Medulla oblongata (tissue), 1 donor: ENCODE measurements at regions not wholly inside any gene's neighbourhood (a gene's known extent, or its start where the extent isn't known, plus 50 kb on each side); places are given as distances from the start of the nearest gene placed in this dataset.

Experiments
- DNase-seq: peaks from one replicate; pipeline ENCODE4 v3.0.0-alpha.2; 2015; ENCODE audit errors: extremely low spot score

DNA sequence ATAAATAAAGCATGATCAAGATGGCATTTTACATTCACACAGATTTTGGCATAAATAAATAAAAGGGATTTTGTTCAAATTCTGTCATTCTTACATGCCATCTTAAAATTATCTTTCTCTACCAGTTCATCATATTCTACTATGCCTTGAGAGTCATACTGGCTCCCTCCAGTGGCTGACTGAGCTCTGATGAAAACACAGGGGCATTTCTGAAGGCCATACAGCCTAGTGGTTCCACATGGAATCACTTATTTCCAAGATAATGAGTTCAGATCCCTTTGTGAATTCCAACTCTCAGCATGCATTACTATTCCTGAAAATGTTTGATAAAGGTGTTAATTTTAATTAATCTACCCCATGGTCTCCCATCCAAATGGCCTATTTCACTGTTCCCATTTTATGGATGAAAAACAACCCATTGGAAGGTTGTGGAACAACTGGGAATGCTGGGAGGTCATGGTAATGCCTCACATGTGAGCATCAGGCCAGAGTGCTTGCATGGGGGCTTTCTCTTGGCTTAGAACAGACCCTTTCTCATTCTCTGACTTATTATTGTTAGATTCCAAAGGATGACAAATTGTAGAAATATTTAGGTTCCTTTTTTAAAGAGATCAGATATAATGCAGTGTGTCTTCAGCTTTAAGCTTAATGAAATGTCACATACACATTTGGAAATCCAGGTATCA, 622.4 kb upstream of the PKN2 start:
- DNase-seq = peak; percentile 61

DNA sequence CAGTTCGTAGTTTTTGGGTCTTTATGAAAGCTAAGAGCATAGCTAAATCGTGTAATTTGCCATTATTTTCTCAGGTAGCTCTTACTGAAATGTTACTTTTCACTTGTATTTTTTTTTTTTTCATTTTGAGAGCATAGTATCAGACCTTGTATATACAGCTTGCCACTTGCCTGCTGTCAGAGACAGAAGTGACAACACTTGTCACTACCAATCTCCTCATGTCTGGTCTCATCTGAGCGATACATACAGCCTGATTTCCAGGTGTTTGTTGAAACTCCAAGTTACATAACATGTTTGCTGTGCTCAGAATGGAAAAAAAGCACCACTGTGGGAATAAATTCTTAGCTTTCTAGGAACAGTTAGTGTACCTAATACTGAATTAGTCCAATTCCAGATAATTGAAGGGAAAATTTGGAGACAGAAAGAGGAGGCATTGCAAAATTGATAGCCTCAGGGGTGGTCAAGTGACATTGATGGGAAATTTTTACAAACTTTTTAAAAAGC, 621.4 kb upstream of the PKN2 start:
- DNase-seq = no peak

- DNase-seq = no peak
These were observed 620.5 kb upstream of the PKN2 start for GRCh38 chr1:88063605-88064004.

DNA sequence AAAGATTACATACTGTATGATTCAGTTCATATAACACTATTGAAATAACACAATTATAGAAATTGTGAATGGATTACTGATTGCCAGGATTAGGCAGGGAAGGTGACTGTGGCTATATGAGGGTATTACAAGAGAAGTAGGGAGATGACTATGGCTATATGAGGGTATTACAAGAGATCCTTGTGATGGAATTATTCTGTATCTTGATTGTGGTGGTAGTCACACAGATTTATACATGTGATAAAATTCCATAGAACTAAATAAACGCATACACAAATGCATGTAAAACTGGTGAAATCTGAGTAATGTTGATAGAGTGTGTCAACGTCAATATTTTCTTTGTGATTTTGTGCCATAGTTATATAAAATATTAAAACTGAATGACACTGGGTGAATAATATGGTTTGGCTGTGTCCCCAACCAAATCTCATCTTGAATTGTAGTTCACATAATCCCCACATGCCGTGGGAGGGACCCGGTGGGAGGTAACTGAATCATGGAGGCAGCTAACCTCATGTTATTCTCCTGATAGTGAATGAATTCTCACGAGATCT, 615.6 kb upstream of the PKN2 start:
- no peak for DNase-seq

DNA sequence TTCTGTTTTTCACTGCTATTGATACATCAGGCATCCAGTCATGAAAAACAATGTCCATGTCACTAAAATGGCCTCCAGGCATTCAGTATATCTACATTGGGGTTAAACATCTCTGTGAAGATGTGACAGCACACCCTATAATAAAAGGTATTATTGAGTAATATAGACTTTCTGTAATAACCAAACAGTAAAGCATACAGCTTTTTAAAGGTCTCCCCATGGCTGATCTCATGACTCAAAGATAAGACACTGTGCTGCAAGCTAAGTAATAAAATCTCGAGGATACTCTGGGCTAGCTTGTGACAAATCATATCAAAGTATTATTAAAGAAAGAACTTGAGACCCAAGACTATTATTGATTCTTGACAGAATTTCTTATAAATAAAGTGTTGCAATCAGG, 613.1 kb upstream of the PKN2 start:
- no peak for DNase-seq

DNA sequence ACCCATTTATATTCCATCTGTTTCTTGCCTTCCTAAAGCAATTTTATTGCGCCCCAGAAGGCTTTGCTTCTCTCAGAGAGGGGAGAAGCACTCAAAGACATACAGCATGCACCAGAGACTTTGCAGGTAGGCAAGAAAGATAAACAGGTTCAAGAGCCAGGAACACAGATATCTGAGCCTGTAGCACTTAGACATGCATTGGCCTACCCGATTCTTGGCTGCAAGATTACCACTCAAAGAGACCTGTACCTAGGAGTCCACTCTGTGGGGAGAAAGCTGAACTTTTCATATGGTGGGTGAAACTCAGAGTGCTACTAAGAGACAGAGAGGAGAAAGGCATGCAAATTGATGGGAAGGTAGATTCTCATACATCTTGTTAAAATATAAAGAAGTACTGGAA, 609.4 kb upstream of the PKN2 start:
- DNase-seq = no peak

- DNase-seq = no peak
These were observed 608.3 kb upstream of the PKN2 start for GRCh38 chr1:88075813-88076212.

- DNase-seq = no peak
These were observed 605.0 kb upstream of the PKN2 start for GRCh38 chr1:88079036-88079435.

DNA sequence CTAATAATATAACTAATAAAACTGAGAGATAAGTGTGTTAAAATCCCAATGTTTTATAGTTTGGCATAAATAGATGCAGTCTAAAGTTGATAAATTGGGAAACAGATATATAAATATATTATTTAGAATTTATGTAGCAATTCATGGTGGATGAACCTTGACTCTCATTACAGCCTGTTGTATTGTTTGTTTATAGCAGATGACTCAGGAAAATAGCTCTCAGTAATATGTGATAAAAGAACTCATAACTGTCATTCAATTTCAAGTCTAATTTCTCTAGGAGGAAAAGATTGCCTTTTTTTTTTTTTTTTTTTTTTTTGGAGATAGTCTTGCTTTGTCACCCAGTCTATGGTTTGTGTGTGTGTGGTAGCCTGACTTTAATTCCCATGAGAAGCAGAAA, 603.2 kb upstream of the PKN2 start:
- DNase-seq = no peak

DNA sequence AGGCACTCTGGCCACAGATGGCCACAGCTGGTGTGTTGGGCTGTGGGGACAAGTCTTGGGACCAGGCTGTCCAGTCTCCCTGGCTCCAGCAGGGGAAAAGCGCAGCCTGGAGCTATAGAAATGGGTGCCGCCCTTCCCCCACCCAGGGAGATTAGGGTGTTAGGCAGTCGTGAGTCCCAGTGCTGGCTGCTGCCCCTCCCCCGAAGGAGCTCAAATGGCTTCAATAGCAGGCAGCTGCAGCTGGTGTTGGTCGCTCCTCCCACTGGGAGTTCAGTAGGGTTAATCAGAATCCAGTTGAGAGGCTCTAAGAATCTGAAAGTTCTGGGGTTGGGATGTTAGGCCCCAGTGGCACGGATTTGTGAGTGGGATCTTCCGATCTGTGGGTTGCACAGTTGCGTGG, 595.6 kb upstream of the PKN2 start:
- no peak for DNase-seq

DNA sequence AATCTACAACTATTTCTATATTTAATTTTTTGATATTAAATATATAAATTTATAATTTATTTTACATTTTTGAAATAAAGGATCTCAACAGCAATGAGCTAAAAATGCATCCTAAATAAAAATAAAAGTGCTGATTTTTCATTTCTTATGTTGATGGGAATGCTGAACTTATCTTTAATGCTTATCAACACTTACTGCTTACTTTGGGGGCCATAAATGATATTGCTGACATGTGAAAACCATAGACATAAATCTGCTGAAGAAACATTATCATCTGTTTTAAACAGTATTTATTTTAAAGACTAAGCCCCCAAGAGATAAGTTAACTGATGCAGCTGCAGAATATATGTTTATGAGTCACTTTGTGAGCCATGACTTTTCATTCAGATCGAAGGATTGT, 594.1 kb upstream of the PKN2 start:
- no peak for DNase-seq

DNA sequence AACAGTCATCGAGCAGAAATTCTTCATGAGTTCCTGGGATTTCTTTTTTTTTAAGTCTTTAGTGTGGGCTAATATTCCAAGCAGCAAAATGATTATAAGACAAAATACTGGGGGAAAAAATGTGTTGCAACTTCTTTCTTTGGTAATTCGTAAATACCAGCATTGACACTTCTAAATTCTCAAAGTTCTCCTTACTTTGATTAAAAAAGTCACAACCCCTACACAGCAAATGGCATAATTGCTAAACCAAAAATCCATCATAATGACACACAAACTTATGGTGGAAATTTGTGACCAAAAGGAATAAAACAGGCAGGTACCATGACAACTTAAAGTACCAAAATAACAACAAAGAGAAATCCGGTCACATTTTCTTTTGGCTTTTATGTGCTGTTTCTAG, 585.2 kb upstream of the PKN2 start:
- DNase-seq = no peak

DNA sequence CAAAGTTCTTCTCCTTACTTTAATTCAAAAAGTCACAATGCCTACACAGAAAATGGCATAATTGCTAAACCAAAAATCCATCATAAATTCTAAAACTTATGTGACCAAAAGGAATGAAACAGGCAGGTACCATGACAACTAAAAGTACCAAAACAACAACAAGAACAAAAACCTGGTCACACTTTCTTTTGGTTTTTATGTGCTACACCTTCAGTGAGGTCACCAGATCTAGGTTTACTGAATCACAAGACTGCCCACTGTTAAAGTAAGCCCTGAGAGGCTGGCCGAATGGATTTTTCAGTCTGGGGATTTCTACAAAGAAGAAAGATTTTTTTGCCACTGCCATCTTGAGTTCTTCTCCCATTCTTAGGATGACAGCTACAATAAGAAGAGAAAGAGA, 583.0 kb upstream of the PKN2 start:
- no peak for DNase-seq

- DNase-seq = no peak
These were observed 579.8 kb upstream of the PKN2 start for GRCh38 chr1:88104236-88104635.

DNA sequence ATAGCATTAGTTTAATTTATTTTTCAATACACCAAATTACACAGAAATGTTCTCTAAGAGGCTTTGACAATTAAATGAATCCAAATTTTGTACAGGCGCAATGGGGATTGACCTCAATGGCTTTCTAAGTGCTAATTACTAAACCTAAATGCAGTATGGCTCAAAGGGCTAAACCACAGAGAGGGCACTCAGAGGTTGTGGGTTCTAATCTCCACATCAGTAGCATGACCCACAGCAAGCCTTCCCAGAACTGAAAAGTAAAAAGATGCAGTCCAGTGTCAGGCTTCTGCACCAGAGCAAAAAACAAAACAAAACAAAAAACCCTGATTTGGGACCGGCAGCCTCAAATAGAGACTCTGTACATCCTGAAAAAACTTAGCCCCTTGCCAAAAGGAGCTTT, 579.2 kb upstream of the PKN2 start:
- DNase-seq = no peak

GRCh38 chr1:88111816-88112215, 572.3 kb upstream of the PKN2 start:
- DNase-seq = no peak

GRCh38 chr1:88117597-88117996, 566.5 kb upstream of the PKN2 start:
- DNase-seq = no peak

- no peak for DNase-seq
These were observed 565.8 kb upstream of the PKN2 start for GRCh38 chr1:88118176-88118845.

DNA sequence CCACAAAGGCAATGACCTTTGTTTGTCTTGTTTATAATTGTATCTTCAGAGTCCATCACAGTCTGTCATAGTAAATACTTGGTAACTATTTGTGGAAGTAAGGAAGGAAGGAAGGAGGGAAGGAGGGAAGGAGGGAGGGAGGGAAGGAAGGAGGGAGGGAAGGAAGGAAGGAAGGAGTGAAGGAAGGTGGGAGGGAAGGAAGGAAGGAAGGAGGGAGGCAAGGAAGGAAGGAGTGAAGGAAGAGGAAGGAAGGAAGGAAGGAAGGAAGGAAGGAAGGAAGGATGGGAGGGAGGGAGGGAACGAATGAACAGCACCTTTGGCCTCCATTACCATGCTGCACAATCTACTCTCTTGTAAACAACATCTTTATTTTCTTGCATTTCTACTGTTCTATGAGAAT, 559.5 kb upstream of the PKN2 start:
- no peak for DNase-seq

- no peak for DNase-seq
These were observed 557.6 kb upstream of the PKN2 start for GRCh38 chr1:88126467-88126866.

DNA sequence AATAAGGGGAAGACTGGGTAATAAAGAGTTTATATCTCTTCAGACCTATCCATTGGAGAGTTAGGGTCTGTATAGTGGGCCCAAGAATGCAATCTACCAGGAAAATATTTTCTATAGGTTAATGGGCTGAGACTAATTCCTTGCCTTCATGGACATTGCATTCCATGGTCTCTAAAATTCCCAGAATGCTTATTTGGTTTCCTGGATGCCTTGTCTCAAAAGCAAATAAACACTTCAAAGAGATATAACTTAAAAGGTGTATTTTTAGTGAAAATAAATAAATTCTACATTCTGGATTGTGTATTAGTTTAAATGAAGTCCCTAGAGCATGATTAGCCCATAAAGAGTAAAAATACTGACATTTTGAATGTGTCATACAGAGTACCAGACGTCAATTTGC, 550.1 kb upstream of the PKN2 start:
- no peak for DNase-seq

DNA sequence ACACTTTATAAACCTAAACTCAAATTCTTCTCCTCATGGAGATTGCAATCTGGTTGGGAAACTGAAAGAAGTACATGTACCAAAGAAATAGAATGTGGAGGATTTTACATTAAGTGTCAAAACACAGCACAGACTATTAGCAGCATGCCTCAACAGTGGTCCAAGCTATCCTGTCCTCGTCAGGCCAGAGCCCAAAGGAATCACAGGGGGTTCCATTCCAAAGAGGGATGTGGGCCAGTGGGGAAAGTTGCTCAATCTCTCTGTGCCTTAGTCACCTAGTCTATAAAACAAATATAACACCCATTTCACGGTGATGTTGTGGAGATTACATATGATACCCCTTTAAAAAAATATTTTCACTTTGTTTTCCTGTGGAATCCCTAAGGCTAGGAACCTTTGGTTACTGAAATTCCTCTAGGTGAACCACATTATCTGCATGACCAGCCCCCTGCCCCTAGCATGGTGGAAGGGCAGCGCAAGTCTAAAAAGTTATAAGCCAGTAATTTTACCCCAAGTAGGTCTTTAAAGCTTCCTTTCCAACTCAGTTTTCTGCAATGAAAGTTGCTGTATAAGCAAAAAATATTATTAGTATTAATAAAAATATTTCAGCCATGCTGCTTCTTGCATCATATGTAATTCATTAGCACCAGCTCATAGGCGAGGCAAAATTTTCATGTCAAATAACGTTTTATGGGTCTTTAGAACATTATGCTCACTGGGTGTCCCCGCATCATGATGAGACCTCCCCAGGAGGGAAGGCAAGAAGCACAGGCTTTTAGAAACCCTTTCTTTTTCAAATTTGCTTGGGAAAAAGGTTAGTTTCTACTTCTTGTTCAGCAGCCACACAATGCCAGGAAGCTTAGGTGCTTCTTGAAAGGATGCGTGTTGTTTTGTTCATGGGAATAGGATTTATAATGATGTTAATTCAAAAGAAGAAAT, 548.8 kb upstream of the PKN2 start:
- no peak for DNase-seq
